H9 (cell line): ENCODE measurements at regions not wholly inside any gene's neighbourhood (a gene's known extent, or its start where the extent isn't known, plus 50 kb on each side); places are given as distances from the start of the nearest gene placed in this dataset.

Experiments used
- DNase-seq: peaks from one replicate; pipeline ENCODE4 v3.0.0-alpha.2; 2017
- H2AFZ ChIP-seq: one replicate; pipeline ENCODE4 v1.6.1; 2013; ENCODE audit warnings: mild to moderate bottlenecking, low read length, control low read depth, moderate library complexity
- H2AK5ac ChIP-seq: 2 replicates; pipeline ENCODE4 v1.6.1; 2013; ENCODE audit warnings: low read length, control low read depth, mixed read lengths; ENCODE audit not compliant: insufficient read length
- H2BK120ac ChIP-seq: one replicate; pipeline ENCODE4 v1.6.1; 2013; ENCODE audit warnings: low read depth, mild to moderate bottlenecking, low read length, control low read depth, inconsistent platforms; ENCODE audit not compliant: poor library complexity, severe bottlenecking
- H2BK12ac ChIP-seq: 2 replicates; pipeline ENCODE4 v1.6.1; 2013; ENCODE audit warnings: low read length, control low read depth, mixed read lengths, low read depth; ENCODE audit not compliant: insufficient read length
- H2BK15ac ChIP-seq: 2 replicates; pipeline ENCODE4 v1.6.1; 2013; ENCODE audit warnings: low read depth, low read length, control low read depth
- H2BK20ac ChIP-seq: one replicate; pipeline ENCODE4 v1.6.1; 2013; ENCODE audit warnings: low read depth, mild to moderate bottlenecking, low read length, control low read depth, inconsistent platforms; ENCODE audit not compliant: poor library complexity, severe bottlenecking
- H2BK5ac ChIP-seq: 2 replicates; pipeline ENCODE4 v1.6.1; 2013; ENCODE audit warnings: low read length, control low read depth, mixed read lengths; ENCODE audit not compliant: insufficient read length
- H3K14ac ChIP-seq: 2 replicates; pipeline ENCODE4 v1.6.1; 2013; ENCODE audit warnings: low read length, control low read depth; ENCODE audit not compliant: insufficient read depth
- H3K18ac ChIP-seq: 2 replicates; pipeline ENCODE4 v1.6.1; 2013; ENCODE audit warnings: low read depth, mild to moderate bottlenecking, mixed read lengths, low read length, control low read depth; ENCODE audit not compliant: insufficient read length
- H3K23ac ChIP-seq: 2 replicates; pipeline ENCODE4 v1.6.1; 2013; ENCODE audit warnings: low read length, control low read depth, mixed read lengths, low read depth; ENCODE audit not compliant: insufficient read length
- H3K23me2 ChIP-seq: 2 replicates; pipeline ENCODE4 v1.6.1; 2013; ENCODE audit warnings: low read depth, mild to moderate bottlenecking, mixed read lengths, low read length, control low read depth; ENCODE audit not compliant: insufficient read length, poor library complexity, severe bottlenecking
- H3K27ac ChIP-seq: 2 replicates; pipeline ENCODE4 v1.5.1; 2013; ENCODE audit warnings: low read length, control low read depth, mixed read lengths, low read depth; ENCODE audit not compliant: insufficient read length
- H3K27me3 ChIP-seq: 2 replicates; pipeline ENCODE4 v1.6.1; 2013; ENCODE audit warnings: low read length, control low read depth, inconsistent platforms; ENCODE audit not compliant: insufficient read depth
- H3K4ac ChIP-seq: 2 replicates; pipeline ENCODE4 v1.6.1; 2013; ENCODE audit warnings: low read depth, mild to moderate bottlenecking, control low read depth, inconsistent platforms, low read length, moderate library complexity
- H3K4me1 ChIP-seq: 2 replicates; pipeline ENCODE4 v1.6.1; 2013; ENCODE audit warnings: low read length, control low read depth, inconsistent platforms; ENCODE audit not compliant: insufficient read depth
- H3K4me2 ChIP-seq: 2 replicates; pipeline ENCODE4 v1.6.1; 2013; ENCODE audit warnings: low read length, control low read depth, mixed read lengths; ENCODE audit not compliant: insufficient read length, insufficient read depth
- H3K56ac ChIP-seq: 2 replicates; pipeline ENCODE4 v1.6.1; 2013; ENCODE audit warnings: low read depth, mild to moderate bottlenecking, mixed read lengths, low read length, control low read depth; ENCODE audit not compliant: insufficient read length
- H3K79me1 ChIP-seq: 2 replicates; pipeline ENCODE4 v1.6.1; 2013; ENCODE audit warnings: low read depth, mild to moderate bottlenecking, moderate library complexity, low read length, control low read depth, inconsistent platforms; ENCODE audit not compliant: insufficient read depth, poor library complexity, severe bottlenecking
- H3K79me2 ChIP-seq: 2 replicates; pipeline ENCODE4 v1.6.1; 2013; ENCODE audit warnings: low read length, control low read depth, inconsistent platforms; ENCODE audit not compliant: insufficient read depth
- H3K9ac ChIP-seq: 2 replicates; pipeline ENCODE4 v1.6.1; 2013; ENCODE audit warnings: low read length, control low read depth, mixed read lengths; ENCODE audit not compliant: insufficient read length; ENCODE audit errors: extremely low read depth
- H3K9me3 ChIP-seq: one replicate; pipeline ENCODE4 v1.6.1; 2013; ENCODE audit warnings: low read depth, low read length, inconsistent platforms; ENCODE audit not compliant: control insufficient read depth
- H3T11ph ChIP-seq: one replicate; pipeline ENCODE4 v1.6.1; 2013; ENCODE audit warnings: mild to moderate bottlenecking, low read length, control low read depth, inconsistent platforms
- H4K20me1 ChIP-seq: one replicate; pipeline ENCODE4 v1.6.1; 2013; ENCODE audit not compliant: control insufficient read depth, insufficient read length, insufficient read depth
- H4K5ac ChIP-seq: 2 replicates; pipeline ENCODE4 v1.6.1; 2013; ENCODE audit warnings: low read depth, mild to moderate bottlenecking, mixed read lengths, low read length, control low read depth; ENCODE audit not compliant: insufficient read length
- H4K8ac ChIP-seq: replicated peaks from 2 replicates; pipeline ENCODE4 v1.6.1; 2013; ENCODE audit warnings: low read length, control low read depth, mixed read lengths, low read depth; ENCODE audit not compliant: insufficient read length
- H4K91ac ChIP-seq: 2 replicates; pipeline ENCODE4 v1.6.1; 2013; ENCODE audit warnings: low read depth, mild to moderate bottlenecking, moderate library complexity, mixed read lengths, low read length, control low read depth; ENCODE audit not compliant: insufficient read length
- H3K27ac Mint-ChIP-seq, 3 experiments: 2 replicates in 2 of 3; 3 replicates in 1 of 3; pipeline ENCODE4 v1.8.0; 2020 to 2021; ENCODE audit warnings: mixed read lengths in 3 of 3, mild to moderate bottlenecking in 1 of 3, moderate library complexity in 1 of 3
- H3K27me3 Mint-ChIP-seq: 2 replicates; pipeline ENCODE4 v1.8.0; 2021; ENCODE audit warnings: low read depth, mild to moderate bottlenecking, moderate library complexity, mixed read lengths
- H3K36me3 Mint-ChIP-seq, 3 experiments: 2 replicates in 2 of 3; 3 replicates in 1 of 3; pipeline ENCODE4 v1.8.0; 2020 to 2021; ENCODE audit warnings: low read depth in 3 of 3, mixed read lengths in 3 of 3; ENCODE audit not compliant: insufficient read depth in 1 of 3
- H3K4me1 Mint-ChIP-seq, 2 experiments: 2 replicates each; pipeline ENCODE4 v1.8.0; 2020; ENCODE audit warnings: mixed read lengths in 2 of 2
- H3K4me3 Mint-ChIP-seq, 2 experiments: 2 replicates in 1 of 2; 3 replicates in 1 of 2; pipeline ENCODE4 v1.8.0; 2020 to 2021; ENCODE audit warnings: mild to moderate bottlenecking in 2 of 2, mixed read lengths in 2 of 2, moderate library complexity in 1 of 2
- H3K9me3 Mint-ChIP-seq, 2 experiments: 2 replicates in 1 of 2; 3 replicates in 1 of 2; pipeline ENCODE4 v1.8.0; 2020; ENCODE audit warnings: mild to moderate bottlenecking in 2 of 2, mixed read lengths in 2 of 2, moderate library complexity in 1 of 2
- CTCF ChIP-seq: fragments of 200-600 bp; sonication (generic); conservative IDR thresholded peaks from 3 replicates; pipeline ENCODE4 v1.8.0; 2021; ENCODE audit warnings: antibody characterized with exemption, mild to moderate bottlenecking
- WGBS: extraction: QIAGEN DNeasy Blood & Tissue Kit; methylation state at CpG from one replicate; pipeline ENCODE4 v1.1.7; 2013; ENCODE audit warnings: missing lambda C conversion rate, low lambda C conversion rate, mixed read lengths; ENCODE audit not compliant: insufficient read length; ENCODE audit errors: extremely low coverage; 5-methylcytosine and 5-hydroxymethylcytosine counted together

GRCh38 chr15:97483232-97483631 lies 477.3 kb upstream of the ARRDC4 start:
- H3K27me3 ChIP-seq, result no peaks in the 10 kb centered on the region
- H4K5ac ChIP-seq, result no peak overlapping the region
- no peak overlapping the region for H2BK120ac ChIP-seq
- no peak overlapping the region for H3K23ac ChIP-seq
- H4K20me1 ChIP-seq, result no peaks in the 10 kb centered on the region
- H3K14ac ChIP-seq, result no peak overlapping the region
- no peaks in the 10 kb centered on the region for H3K79me2 ChIP-seq
- 100% methylated on average over 8 of the region's 21 CpGs for WGBS
- H4K91ac ChIP-seq, result no peak overlapping the region
- no peak overlapping the region for H3T11ph ChIP-seq
- H3K4me1 ChIP-seq, result no peaks in the 10 kb centered on the region
- no peak overlapping the region for H3K18ac ChIP-seq
- H3K9me3 ChIP-seq, result no peaks in the 10 kb centered on the region
- no peak overlapping the region for H3K56ac ChIP-seq
- no peak overlapping the region for H4K8ac ChIP-seq
- H3K27ac ChIP-seq, result no peak overlapping the region
- H3K4ac ChIP-seq, result no peak overlapping the region
- no peaks in the 10 kb centered on the region for H3K23me2 ChIP-seq
- Mint-ChIP-seq H3K27ac (no peak overlapping the region), H3K4me1 (no peaks in the 10 kb centered on the region), H3K27me3 (peaks cover 3% of the 10 kb centered on the region; the same call in 1 of the 2 replicates), H3K9me3 (peaks cover 9 to 14% of the 10 kb centered on the region in 2 experiments), H3K4me3 (no peak overlapping the region), H3K36me3 (peaks cover 0 to 6% (median 0%) of the 10 kb centered on the region in 3 experiments; a peak in 2 of 7 replicates)
- no peak overlapping the region for H2AK5ac ChIP-seq
- H2BK5ac ChIP-seq, result no peak overlapping the region
- no peak for TF ChIP-seq CTCF
- no peak overlapping the region for H3K4me2 ChIP-seq
- H2BK12ac ChIP-seq, result no peak overlapping the region
- H2AFZ ChIP-seq, result no peak overlapping the region
- no peak overlapping the region for H3K9ac ChIP-seq
- no peaks in the 10 kb centered on the region for H3K79me1 ChIP-seq
- DNase-seq, result no peak
- no peak overlapping the region for H2BK20ac ChIP-seq
- H2BK15ac ChIP-seq, result no peak overlapping the region
